Spleen (tissue), 11 donors: ENCODE measurements at regions not wholly inside any gene's neighbourhood (a gene's known extent, or its start where the extent isn't known, plus 50 kb on each side); places are given as distances from the start of the nearest gene placed in this dataset.
"Not testable (repeated sequence)": the region's sequence is repeated elsewhere in the genome, so short reads cannot be mapped to it uniquely, and the experiment has no call there.

Experiments used
- DNase-seq: peaks from one replicate; pipeline ENCODE4 v3.0.0-alpha.2; 2020
- H3K27ac ChIP-seq, 8 donors: fragments of 200-600 bp; sonication (generic) in 7 of 8; 1 replicate in 4 of 8; 2 replicates in 4 of 8; pipeline versions ENCODE4 v1.5.0 to v1.8.0; 2016 to 2021; ENCODE audit warnings: inconsistent platforms in 4 of 8, mild to moderate bottlenecking in 4 of 8, moderate library complexity in 1 of 8
- H3K27me3 ChIP-seq, 7 donors: fragments of 200-600 bp; sonication (generic) in 6 of 7; replicated peaks in 1 of 7; 1 replicate in 4 of 7; 2 replicates in 3 of 7; pipeline versions ENCODE4 v1.5.0 to v1.8.0; 2016 to 2021; ENCODE audit warnings: inconsistent platforms in 3 of 7, mild to moderate bottlenecking in 1 of 7
- H3K36me3 ChIP-seq, 6 donors: fragments of 200-600 bp; sonication (generic) in 5 of 6; 1 replicate in 4 of 6; 2 replicates in 2 of 6; pipeline versions ENCODE4 v1.5.0 to v1.8.0; 2016 to 2021; ENCODE audit warnings: inconsistent platforms in 2 of 6
- H3K4me1 ChIP-seq, 6 donors: fragments of 200-600 bp; sonication (generic) in 5 of 6; 1 replicate in 3 of 6; 2 replicates in 3 of 6; pipeline versions ENCODE4 v1.5.0 to v1.8.0; 2016 to 2021; ENCODE audit warnings: inconsistent platforms in 3 of 6
- H3K4me3 ChIP-seq, 8 donors: fragments of 200-600 bp; sonication (generic) in 7 of 8; 1 replicate in 4 of 8; 2 replicates in 4 of 8; pipeline versions ENCODE4 v1.5.0 to v1.8.0; 2016 to 2021; ENCODE audit warnings: inconsistent platforms in 4 of 8, mild to moderate bottlenecking in 4 of 8, moderate library complexity in 2 of 8
- H3K9me3 ChIP-seq, 8 donors: fragments of 200-600 bp; sonication (generic) in 7 of 8; 1 replicate in 4 of 8; 2 replicates in 4 of 8; pipeline versions ENCODE4 v1.5.0 to v1.8.0; 2016 to 2021; ENCODE audit warnings: inconsistent platforms in 4 of 8
- CTCF ChIP-seq, 11 experiments: fragments of 200-600 bp in 7 of 11; fragments of 450-650 bp in 4 of 11; sonication (generic) in 4 of 11; IDR thresholded peaks in 8 of 11; conservative IDR thresholded peaks in 3 of 11; 1 replicate in 7 of 11; 2 replicates in 4 of 11; pipeline versions ENCODE4 v1.4.0 to v1.8.0; 2016 to 2021; ENCODE audit warnings: antibody characterized with exemption in 11 of 11, inconsistent platforms in 4 of 11, mild to moderate bottlenecking in 1 of 11
- POLR2A ChIP-seq, 3 donors: fragments of 450-650 bp; IDR thresholded peaks; one replicate each; pipeline ENCODE4 v1.5.1; 2017; ENCODE audit warnings: antibody characterized with exemption in 3 of 3, mild to moderate bottlenecking in 1 of 3
- POLR2AphosphoS5 ChIP-seq, 3 donors: sonication (generic); formaldehyde crosslinking; IDR thresholded peaks; one replicate each; pipeline ENCODE4 v1.5.1; 2017; ENCODE audit warnings: antibody characterized with exemption in 3 of 3
- WGBS, 5 donors: extraction: QIAGEN DNeasy Blood & Tissue Kit in 3 of 5; methylation state at CpG; one replicate each; pipeline versions ENCODE4 v1.1.5 to v1.1.7; 2013 to 2018; 5-methylcytosine and 5-hydroxymethylcytosine counted together
- intact Hi-C: fragments of 100-400 bp; cut with DNase I; formaldehyde crosslinking; loops from one replicate; pipeline ENCODE4 v1.15.0; 2023; ENCODE audit warnings: low total_unique reads
- donor health status: healthy with polysubstance abuse.
- donor health status: DM: no; HTN: no; CAD: no; lungs with moderate emphysema.
- donor health status: DM: no; HTN: no; CAD: no.
- donor health status: Bipolar disorder and iron deficiency.
- donor health status: healthy.
- donor health status: DM: no; HTN: no; CAD: no.
- donor health status: DM: yes; HTN: yes; CAD: no.

GRCh38 chr12:9449181-9449580, 158.5 kb downstream of the KLRB1 start:
- Histone ChIP-seq H3K36me3 (no peaks in the 10 kb centered on the region), H3K27ac (no peak overlapping the region), H3K9me3 (no peaks in the 10 kb centered on the region), H3K4me1 (peaks cover 0 to 20% (median 7%) of the 10 kb centered on the region in 6 donors), H3K27me3 (no peaks in the 10 kb centered on the region), H3K4me3 (peak overlapping the region in 1 of 8 donors; percentile 83)
- WGBS, 5 donors = 59 to 86% (median 67%) methylated on average over 6 of the region's 6 CpGs
- DNase-seq = no peak
- intact Hi-C loops = no loop called here
- no peak for TF ChIP-seq POLR2A (IDR thresholded peaks at IDR 0.05)
- TF ChIP-seq CTCF (IDR thresholded peaks at IDR 0.05 in 8 of 11, conservative IDR thresholded peaks at IDR 0.05 in 3 of 11) = no peak
- TF ChIP-seq POLR2AphosphoS5 (IDR thresholded peaks at IDR 0.05) = no peak

- intact Hi-C loops, DNase-seq, H3K9me3 ChIP-seq, H3K36me3 ChIP-seq, H3K27me3 ChIP-seq: not testable (repeated sequence)
- Histone ChIP-seq H3K4me3 (peak overlapping the region; percentile 48 to 83 (median 58)), H3K27ac (peak overlapping the region in 4 of 8 donors; percentile 63 to 73 (median 68)), H3K4me1 (peaks cover 0 to 20% (median 7%) of the 10 kb centered on the region in 6 donors)
- 28 to 74% (median 59%) methylated on average over 6 to 8 of the region's 10 CpGs for WGBS, 5 donors
Observed at GRCh38 chr12:9448648-9449047, 159.1 kb downstream of the KLRB1 start.

DNA sequence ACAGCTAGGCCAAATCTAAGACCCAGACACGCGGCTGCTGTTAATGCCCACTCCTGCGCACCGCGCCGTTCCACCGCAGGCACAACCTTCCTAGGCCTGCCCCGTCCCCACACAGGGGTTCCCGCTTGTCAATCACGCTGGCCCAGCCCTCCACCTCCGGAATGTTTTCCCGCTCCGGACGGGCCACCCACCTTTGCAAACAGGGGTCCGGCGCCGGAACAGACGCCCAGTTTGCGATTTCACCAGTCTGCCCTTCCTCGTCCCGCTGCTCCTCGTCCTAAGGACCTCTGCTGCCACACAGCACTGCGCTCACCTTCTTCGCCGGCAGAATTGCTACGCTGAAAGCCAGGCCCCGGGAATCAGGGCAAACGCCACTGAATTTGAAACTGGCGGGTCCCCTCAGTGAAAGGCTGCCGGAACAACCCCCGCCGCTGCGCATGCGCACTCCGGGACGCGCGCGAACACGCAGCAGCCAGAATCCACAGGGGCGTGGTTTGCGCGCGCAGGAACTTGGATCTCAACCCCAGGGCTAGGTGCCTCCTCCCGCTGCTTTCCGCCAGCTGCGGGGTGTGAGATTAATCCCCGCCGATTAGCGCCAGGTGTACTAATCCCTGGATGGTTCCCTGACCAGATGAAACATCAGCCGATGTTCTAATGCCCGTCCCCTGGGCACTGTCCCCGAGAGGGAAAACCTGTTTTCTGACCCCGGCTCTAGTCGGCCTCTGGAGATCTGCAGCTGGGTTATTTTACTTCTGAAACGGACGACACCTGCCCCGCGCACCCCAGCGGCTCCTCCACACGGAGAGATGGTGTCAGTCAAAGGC, 159.7 kb downstream of the KLRB1 start:
- DNase-seq = peak; percentile 95
- intact Hi-C loops, H3K36me3 ChIP-seq, H3K9me3 ChIP-seq, H3K27me3 ChIP-seq: not testable (repeated sequence)
- H3K4me1 ChIP-seq = peaks cover 0 to 20% (median 7%) of the 10 kb centered on the region in 6 donors
- H3K27ac ChIP-seq = peak overlapping the region in 5 of 8 donors; percentile 38 to 73 (median 65)
- TF ChIP-seq POLR2AphosphoS5 (IDR thresholded peaks at IDR 0.05) = peak; percentile 41 to 77 (median 73)
- WGBS, 5 donors = 0 to 1% (median 0%) methylated on average over 27 to 61 of the region's 61 CpGs
- H3K4me3 ChIP-seq = peak overlapping the region; percentile 48 to 83 (median 58)

DNA sequence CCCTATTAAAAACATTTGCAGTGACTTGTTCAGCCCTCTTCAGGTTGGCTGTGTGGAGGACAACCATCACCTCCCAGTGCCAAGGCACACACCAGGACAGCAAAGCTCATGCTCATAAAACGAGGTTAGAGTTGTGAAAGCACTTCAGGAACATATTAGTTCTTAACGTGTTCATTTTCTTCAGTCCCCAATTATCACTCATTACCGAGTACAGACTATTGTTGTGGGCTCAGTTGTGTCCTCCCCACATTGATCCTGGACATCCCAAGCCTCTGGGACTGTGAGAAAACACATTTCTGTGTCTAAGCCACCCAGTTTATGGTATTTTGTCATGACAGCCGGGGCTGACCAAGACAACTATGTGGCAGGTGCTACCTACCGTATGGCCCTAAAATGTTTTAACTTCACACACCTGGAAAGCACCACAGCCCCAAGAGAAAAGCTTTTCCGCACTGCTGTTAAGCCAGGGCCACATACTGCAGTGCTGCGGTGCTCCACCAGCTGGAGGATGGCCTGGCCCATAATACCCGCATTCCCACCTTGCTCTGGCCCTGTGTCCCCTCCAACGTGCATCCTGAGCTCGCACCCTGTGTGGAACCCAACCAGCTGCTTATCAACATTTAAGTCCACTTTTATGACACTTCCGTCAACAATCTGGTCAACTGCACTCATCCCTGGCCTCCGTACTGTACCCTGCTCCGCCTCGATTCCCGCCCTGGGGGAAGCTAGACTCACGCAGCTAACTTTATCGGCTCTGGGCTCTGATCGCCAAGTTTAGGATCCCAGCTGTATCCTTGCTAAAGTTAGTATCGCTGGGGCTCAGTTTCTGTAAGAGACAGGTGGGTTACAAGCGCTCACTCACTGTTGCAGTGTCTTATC, 160.6 kb downstream of the KLRB1 start:
- H3K9me3 ChIP-seq = not testable (repeated sequence)

GRCh38 chr12:9440428-9440827, 167.3 kb downstream of the KLRB1 start:
- H3K4me1 ChIP-seq, DNase-seq, intact Hi-C loops, H3K27me3 ChIP-seq, H3K27ac ChIP-seq, H3K36me3 ChIP-seq, H3K4me3 ChIP-seq, H3K9me3 ChIP-seq: not testable (repeated sequence)
- WGBS, 5 donors = 88 to 96% (median 92%) methylated on average over 2 to 5 of the region's 5 CpGs

More for the DNA sequence above, 160.6 kb downstream of the KLRB1 start:
- H3K36me3 ChIP-seq, intact Hi-C loops, H3K27me3 ChIP-seq: not testable (repeated sequence)
- peak overlapping the region in 5 of 8 donors; percentile 56 to 83 (median 64) for H3K4me3 ChIP-seq
- WGBS, 5 donors = 19 to 39% (median 25%) methylated on average over 16 to 18 of the region's 20 CpGs
- peak overlapping the region in 1 of 8 donors; percentile 65 for H3K27ac ChIP-seq
- DNase-seq = peak; percentile 72
- peaks cover 0 to 20% (median 7%) of the 10 kb centered on the region in 6 donors for H3K4me1 ChIP-seq

GRCh38 chr12:9435682-9436081, 172.0 kb downstream of the KLRB1 start:
- H3K27me3 ChIP-seq, H3K27ac ChIP-seq, DNase-seq, H3K36me3 ChIP-seq, H3K9me3 ChIP-seq, H3K4me3 ChIP-seq, intact Hi-C loops, H3K4me1 ChIP-seq: not testable (repeated sequence)
- WGBS, 5 donors = 71 to 91% (median 76%) methylated on average over 3 to 8 of the region's 15 CpGs

GRCh38 chr12:9430385-9430784, 177.3 kb downstream of the KLRB1 start:
- H3K27ac ChIP-seq, H3K9me3 ChIP-seq, intact Hi-C loops, H3K4me3 ChIP-seq, H3K27me3 ChIP-seq, H3K4me1 ChIP-seq, DNase-seq: not testable (repeated sequence)
- WGBS, 5 donors = 89 to 93% (median 90%) methylated on average over 8 to 15 of the region's 19 CpGs; no CpG with 5 or more reads in 2 of the 5 donors
- peaks cover 0 to 10% (median 0%) of the 10 kb centered on the region in 6 donors for H3K36me3 ChIP-seq

DNA sequence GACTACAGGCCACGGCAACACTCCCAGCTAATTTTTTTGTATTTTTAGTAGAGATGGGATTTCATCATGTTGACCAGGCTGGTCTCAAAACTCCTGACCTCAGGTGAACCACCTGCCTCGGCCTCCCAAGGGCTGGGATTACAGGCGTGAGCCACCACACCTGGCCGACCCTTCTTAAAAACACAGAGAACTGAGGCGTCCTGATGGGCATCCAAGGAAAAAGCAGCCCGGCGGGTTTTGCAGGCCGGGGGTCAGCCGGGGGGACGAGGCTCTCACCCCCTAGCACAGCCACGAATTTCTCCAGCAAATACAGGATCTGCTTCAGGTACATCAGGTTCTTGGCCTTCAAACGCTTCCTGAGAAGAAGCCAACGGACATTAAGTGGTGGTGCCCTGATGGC, 178.9 kb downstream of the KLRB1 start:
- H3K27me3 ChIP-seq, DNase-seq, H3K9me3 ChIP-seq, H3K4me1 ChIP-seq, H3K27ac ChIP-seq, H3K4me3 ChIP-seq, intact Hi-C loops: not testable (repeated sequence)
- peaks cover 0 to 19% (median 0%) of the 10 kb centered on the region in 6 donors for H3K36me3 ChIP-seq
- WGBS, 5 donors = 94 to 100% (median 97%) methylated on average over 5 to 11 of the region's 13 CpGs

- H3K27me3 ChIP-seq = not testable (repeated sequence)
Observed at GRCh38 chr12:9425429-9425828, 182.3 kb downstream of the KLRB1 start.

More at GRCh38 chr12:9425429-9425828, 182.3 kb downstream of the KLRB1 start:
- H3K4me1 ChIP-seq, H3K27ac ChIP-seq, intact Hi-C loops, H3K9me3 ChIP-seq, DNase-seq, H3K4me3 ChIP-seq: not testable (repeated sequence)
- WGBS, 5 donors = 95 to 99% (median 98%) methylated on average over 9 to 10 of the region's 13 CpGs; no CpG with 5 or more reads in 2 of the 5 donors
- H3K36me3 ChIP-seq = peaks cover 0 to 21% (median 0%) of the 10 kb centered on the region in 6 donors
